ENCODE measurements at regions not wholly inside any gene's neighbourhood (a gene's known extent, or its start where the extent isn't known, plus 50 kb on each side); places are given as distances from the start of the nearest gene placed in this dataset.

GRCh38 chr1:166221316-166221715 is 54.5 kb upstream of the FAM78B start:
- DNase-seq (ENCODE audit: low read depth) = no peak

- no peak for DNase-seq (ENCODE audit: low read depth)
These were observed 67.1 kb upstream of the FAM78B start for GRCh38 chr1:166233750-166234366.

GRCh38 chr1:166235728-166236127 is 68.9 kb upstream of the FAM78B start:
- no peak for DNase-seq (ENCODE audit: low read depth)

- no peak for DNase-seq (ENCODE audit: low read depth)
These were observed 70.9 kb upstream of the FAM78B start for GRCh38 chr1:166237675-166238074.

DNA sequence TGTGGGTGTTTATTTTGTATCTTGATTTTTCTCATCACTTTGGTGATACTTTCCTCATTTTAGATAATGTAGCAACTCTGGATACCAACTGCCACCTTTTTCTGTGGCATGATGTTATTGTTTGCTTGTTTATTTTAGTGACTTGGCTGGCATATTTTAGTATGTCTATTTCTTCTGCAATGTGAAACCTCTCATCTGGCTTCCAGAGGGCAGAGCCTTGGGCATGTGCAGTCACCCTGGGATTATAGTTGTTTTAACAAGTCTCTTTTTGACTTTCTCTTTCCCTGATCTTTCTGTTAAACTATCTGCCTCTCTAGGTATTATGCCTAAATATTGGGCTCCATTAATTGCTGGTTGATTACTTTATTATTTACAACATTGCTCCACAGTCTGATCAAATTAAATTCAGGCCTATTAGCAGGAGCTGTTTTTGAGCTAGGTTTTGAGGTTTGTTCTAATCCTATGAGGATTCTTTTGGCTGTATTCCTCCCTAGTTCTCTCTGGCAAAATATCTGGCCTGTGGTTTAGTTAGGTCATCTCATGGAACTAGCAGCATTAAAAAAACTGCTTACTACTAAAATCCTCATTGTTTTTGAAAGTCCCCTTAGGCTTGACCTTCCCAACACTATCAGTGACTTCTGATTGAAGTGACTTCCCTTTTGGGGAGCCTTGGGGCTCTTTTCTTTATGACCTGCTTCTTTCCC is 86.4 kb upstream of the FAM78B start:
- DNase-seq (ENCODE audit: low read depth) = no peak

- no peak for DNase-seq (ENCODE audit: low read depth)
These were observed 91.2 kb upstream of the FAM78B start for GRCh38 chr1:166258017-166258416.

DNA sequence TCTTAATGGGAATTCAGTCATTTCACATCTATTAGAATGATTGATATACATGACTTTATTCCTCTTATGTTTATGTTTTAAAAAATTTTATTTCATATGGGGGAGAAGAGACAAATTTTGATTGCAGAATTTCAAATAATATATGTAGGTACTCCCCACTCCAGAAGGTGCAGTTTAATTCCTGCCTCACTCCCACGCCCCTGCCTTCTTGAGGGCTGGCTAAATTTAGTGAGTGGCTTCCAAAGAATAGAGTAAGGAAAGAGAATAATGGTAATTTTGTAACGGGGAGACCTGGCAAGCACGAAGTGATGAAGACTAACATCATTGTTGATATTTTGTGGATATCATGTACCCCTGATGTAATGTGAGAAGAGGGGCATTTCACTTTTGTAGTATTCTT is 94.7 kb upstream of the FAM78B start:
- DNase-seq (ENCODE audit: low read depth) = no peak

DNA sequence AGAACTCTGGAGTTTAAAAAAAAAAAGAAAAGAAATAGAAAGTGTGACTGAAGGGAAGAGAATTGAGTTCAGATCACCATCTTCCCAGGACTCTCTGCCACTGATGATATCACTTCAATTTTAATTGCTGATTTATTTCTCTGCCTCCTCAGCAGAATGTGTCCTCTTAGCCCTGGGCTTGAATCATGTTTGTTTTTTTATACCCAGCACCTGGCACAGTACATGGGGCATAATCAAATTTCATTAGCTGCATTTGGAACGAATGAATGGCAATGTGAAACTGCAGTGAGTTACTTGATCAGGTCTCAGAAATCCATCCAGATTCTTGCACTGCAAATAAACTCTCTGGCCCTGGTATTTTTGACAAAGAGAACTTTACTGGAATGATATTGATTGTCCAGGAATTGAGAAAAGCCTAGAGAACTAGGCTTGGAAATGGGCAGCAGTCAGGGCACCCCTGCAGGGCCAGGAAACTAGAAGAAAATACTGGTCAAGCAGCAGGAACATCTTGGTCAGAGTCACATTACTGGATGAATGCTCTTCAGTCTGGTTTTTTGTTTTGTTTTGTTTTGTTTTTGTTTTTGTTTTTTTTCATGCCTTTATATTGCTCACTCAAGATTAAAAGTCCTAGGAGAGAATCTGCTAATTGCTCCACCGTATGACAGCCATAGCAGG is 103.8 kb upstream of the FAM78B start:
- DNase-seq (ENCODE audit: low read depth) = no peak

GRCh38 chr1:166271151-166271538 is 104.3 kb upstream of the FAM78B start:
- no peak for DNase-seq (ENCODE audit: low read depth)

- DNase-seq (ENCODE audit: low read depth) = no peak
These were observed 105.4 kb upstream of the FAM78B start for GRCh38 chr1:166272155-166272554.

DNA sequence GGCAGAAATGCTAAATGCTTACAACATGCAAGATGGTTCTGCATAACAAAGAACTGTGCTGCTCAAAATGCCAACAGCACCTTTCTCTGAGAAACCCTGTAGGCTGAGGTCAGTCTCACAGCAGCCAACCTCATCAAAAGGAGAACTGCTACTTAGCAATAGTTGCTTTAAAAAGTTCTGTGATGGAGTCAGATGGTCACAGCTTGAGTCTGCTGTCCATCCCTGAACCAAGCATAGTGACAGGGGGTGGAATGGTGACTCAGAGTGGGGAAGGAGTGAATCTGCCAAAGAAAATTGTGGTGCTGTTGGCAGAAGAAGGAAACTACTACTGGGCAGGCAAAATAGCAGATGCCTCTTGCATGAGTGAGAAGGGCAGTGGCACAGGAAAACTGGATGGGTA is 106.0 kb upstream of the FAM78B start:
- DNase-seq (ENCODE audit: low read depth) = no peak

DNA sequence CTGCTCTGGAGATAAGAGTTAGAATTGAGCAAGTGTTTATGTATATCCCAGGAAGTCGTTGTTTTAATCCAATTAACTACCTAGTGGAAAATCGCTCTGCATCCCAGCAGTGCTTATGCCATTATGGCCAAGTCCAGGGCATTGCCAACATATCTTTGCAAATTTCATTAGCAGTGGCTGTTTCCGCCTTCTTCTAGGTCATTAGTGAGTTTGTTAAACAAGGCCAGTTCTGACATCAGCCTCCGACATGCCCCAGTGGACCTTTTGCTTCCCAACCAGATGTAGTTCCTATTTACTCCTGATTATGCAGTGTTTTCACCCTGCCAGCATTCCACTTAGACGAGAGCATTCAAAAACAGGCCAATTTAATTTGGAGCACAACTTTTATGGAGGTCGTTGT is 106.8 kb upstream of the FAM78B start:
- DNase-seq (ENCODE audit: low read depth) = no peak

GRCh38 chr1:166282391-166283137 is 115.8 kb upstream of the FAM78B start:
- no peak for DNase-seq (ENCODE audit: low read depth)

DNA sequence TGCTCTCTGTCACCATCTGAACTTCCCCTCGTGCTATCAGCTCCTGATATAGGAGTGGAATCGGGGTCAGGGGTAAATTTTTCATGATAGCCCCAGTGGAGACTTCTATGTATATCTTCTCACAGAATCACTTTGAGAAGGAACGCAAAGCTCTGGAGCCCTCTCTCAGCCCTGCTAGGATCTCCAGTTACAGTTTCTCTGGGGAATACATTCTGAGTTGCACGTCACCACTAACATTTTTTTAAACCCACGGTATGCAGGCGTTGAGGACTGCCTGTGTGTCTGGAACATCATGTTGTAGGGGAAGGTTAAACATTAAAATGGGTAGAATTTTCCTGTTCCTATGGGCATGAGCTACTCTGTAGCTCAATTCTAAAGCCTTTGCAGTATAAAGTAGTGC is 116.4 kb upstream of the FAM78B start:
- no peak for DNase-seq (ENCODE audit: low read depth)

GRCh38 chr1:166283600-166283999 is 116.8 kb upstream of the FAM78B start:
- no peak for DNase-seq (ENCODE audit: low read depth)

GRCh38 chr1:166289309-166290050 is 122.7 kb upstream of the FAM78B start:
- no peak for DNase-seq (ENCODE audit: low read depth)

- no peak for DNase-seq (ENCODE audit: low read depth)
These were observed 128.9 kb upstream of the FAM78B start for GRCh38 chr1:166295656-166296055.

GRCh38 chr1:166297993-166298392 is 131.2 kb upstream of the FAM78B start:
- DNase-seq (ENCODE audit: low read depth) = no peak

GRCh38 chr1:166300767-166301166 is 134.0 kb upstream of the FAM78B start:
- DNase-seq (ENCODE audit: low read depth) = peak; percentile 1

GRCh38 chr1:166302989-166303758 is 136.4 kb upstream of the FAM78B start:
- no peak for DNase-seq (ENCODE audit: low read depth)

DNA sequence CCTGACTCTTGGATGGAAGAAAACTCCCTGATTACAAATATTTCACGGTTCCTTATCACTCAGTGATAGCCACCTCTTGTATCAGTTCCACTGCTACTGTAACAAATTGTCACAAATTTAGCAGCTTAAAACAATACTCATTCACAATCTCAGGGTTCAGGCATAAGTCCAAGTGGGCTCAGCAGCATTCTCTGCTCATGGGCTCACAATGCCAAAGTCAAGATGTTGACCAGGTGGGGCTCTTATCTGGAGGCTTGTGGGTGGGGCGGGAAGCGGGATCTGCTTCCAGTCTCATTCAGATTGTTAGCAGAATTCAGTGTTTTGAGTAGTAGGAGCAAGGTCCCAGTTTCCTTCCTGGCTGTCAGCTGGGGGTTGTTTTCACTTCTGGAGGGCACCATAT is 137.3 kb upstream of the FAM78B start:
- no peak for DNase-seq (ENCODE audit: low read depth)

Data from ELR (cell line).